ENCODE measurements at regions not wholly inside any gene's neighbourhood (a gene's known extent, or its start where the extent isn't known, plus 50 kb on each side); places are given as distances from the start of the nearest gene placed in this dataset.

- TF ChIP-seq POLR2A (IDR thresholded peaks at IDR 0.05) = no peak
- TF ChIP-seq, protein P1, sequence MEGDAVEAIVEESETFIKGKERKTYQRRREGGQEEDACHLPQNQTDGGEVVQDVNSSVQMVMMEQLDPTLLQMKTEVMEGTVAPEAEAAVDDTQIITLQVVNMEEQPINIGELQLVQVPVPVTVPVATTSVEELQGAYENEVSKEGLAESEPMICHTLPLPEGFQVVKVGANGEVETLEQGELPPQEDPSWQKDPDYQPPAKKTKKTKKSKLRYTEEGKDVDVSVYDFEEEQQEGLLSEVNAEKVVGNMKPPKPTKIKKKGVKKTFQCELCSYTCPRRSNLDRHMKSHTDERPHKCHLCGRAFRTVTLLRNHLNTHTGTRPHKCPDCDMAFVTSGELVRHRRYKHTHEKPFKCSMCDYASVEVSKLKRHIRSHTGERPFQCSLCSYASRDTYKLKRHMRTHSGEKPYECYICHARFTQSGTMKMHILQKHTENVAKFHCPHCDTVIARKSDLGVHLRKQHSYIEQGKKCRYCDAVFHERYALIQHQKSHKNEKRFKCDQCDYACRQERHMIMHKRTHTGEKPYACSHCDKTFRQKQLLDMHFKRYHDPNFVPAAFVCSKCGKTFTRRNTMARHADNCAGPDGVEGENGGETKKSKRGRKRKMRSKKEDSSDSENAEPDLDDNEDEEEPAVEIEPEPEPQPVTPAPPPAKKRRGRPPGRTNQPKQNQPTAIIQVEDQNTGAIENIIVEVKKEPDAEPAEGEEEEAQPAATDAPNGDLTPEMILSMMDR (IDR thresholded peaks at IDR 0.05) = no peak
- no peak for TF ChIP-seq EP300 (IDR thresholded peaks at IDR 0.05)
- Histone ChIP-seq H3K36me3 (no peaks in the 10 kb centered on the region), H3K27ac (no peak overlapping the region), H3K9me3 (no peaks in the 10 kb centered on the region), H3K4me1 (peaks cover 0 to 9% (median 0%) of the 10 kb centered on the region in 4 donors), H3K4me3 (no peak overlapping the region), H3K27me3 (peaks cover 0 to 5% of the 10 kb centered on the region in 2 donors)
- WGBS, 2 donors = 60 to 69% methylated on average over 12 to 13 of the region's 13 CpGs
- no peak for DNase-seq (ENCODE audit: low spot score in 2 of 2)
These were observed 119.2 kb upstream of the TMEM45B start for GRCh38 chr11:129696309-129696989.

DNA sequence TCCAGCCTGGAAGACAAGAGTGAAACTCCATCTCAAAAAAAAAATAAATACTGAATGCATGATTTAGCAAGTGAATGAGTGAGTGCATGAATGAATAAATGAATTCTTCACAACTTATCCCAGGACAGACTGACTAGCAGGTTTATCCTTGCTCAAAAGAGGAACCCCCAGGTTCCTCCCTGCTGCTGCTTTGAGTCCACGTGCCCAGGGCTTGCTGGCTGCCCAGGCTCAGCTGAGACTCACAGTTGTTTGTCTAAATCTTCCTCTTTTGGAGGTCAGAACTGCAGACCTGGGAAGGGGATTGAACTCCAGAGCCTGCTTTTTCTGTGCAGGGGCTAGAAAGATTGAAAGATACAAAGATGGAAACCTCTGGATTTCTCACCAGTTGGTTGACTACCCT lies 117.4 kb upstream of the TMEM45B start:
- H3K36me3 ChIP-seq = no peaks in the 10 kb centered on the region
- peaks cover 0 to 9% (median 0%) of the 10 kb centered on the region in 4 donors for H3K4me1 ChIP-seq
- DNase-seq (ENCODE audit: low spot score in 2 of 2) = no peak
- H3K27me3 ChIP-seq = peaks cover 0 to 5% of the 10 kb centered on the region in 2 donors
- no peak overlapping the region for H3K4me3 ChIP-seq
- no peaks in the 10 kb centered on the region for H3K9me3 ChIP-seq
- TF ChIP-seq EP300 (IDR thresholded peaks at IDR 0.05) (no peak), POLR2A (IDR thresholded peaks at IDR 0.05) (no peak)
- TF ChIP-seq, protein P1 (IDR thresholded peaks at IDR 0.05) = no peak
- H3K27ac ChIP-seq = no peak overlapping the region
- WGBS, 2 donors = 60 to 72% methylated on average over 1 of the region's 1 CpG

DNA sequence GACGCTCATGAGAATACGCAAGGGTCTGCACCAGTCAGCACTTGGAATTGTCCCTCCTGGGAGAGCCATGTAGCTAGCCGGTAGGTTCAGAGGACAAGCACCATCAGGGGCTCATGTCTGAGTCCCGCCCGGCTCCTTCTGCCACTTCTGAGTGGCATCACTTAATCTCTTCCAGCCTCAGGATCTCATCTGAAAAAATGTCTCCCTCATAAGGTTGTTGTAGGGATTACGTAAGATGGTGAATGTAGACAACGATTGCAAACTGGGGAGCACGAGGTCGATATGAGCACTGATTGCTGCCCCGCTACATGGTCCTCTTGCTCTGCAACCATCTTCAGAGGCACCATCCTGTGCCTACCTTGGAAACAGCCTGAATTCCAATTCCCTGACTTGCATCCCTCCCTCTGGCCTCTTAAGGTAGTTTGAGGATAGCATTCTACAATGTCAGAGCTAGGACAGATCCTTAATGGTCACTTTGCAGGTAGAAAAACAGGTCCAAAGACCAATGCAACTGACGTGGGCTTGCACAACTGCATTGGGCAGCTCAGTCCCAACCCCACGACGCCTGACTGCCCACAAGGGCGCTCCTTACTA lies 115.8 kb upstream of the TMEM45B start:
- DNase-seq (ENCODE audit: low spot score in 2 of 2) = no peak
- Histone ChIP-seq H3K4me1 (peaks cover 0 to 9% (median 0%) of the 10 kb centered on the region in 4 donors), H3K36me3 (no peaks in the 10 kb centered on the region), H3K27ac (no peak overlapping the region), H3K9me3 (no peaks in the 10 kb centered on the region), H3K27me3 (peaks cover 0 to 3% of the 10 kb centered on the region in 2 donors), H3K4me3 (no peak overlapping the region)
- 81 to 82% methylated on average over 14 of the region's 14 CpGs for WGBS, 2 donors
- TF ChIP-seq, protein P1 (IDR thresholded peaks at IDR 0.05) = no peak
- TF ChIP-seq POLR2A (IDR thresholded peaks at IDR 0.05) = no peak

GRCh38 chr11:129700701-129701100 lies 114.9 kb upstream of the TMEM45B start:
- Histone ChIP-seq H3K27me3 (peaks cover 0 to 3% of the 10 kb centered on the region in 2 donors), H3K36me3 (no peaks in the 10 kb centered on the region), H3K9me3 (no peaks in the 10 kb centered on the region), H3K27ac (no peak overlapping the region), H3K4me3 (no peak overlapping the region), H3K4me1 (peaks cover 0 to 6% (median 0%) of the 10 kb centered on the region in 4 donors)
- TF ChIP-seq POLR2A (IDR thresholded peaks at IDR 0.05) (no peak), EP300 (IDR thresholded peaks at IDR 0.05) (no peak)
- TF ChIP-seq, protein P1 (IDR thresholded peaks at IDR 0.05) = no peak
- WGBS, 2 donors = 84 to 87% methylated on average over 3 of the region's 3 CpGs
- no peak for DNase-seq (ENCODE audit: low spot score in 2 of 2)

DNA sequence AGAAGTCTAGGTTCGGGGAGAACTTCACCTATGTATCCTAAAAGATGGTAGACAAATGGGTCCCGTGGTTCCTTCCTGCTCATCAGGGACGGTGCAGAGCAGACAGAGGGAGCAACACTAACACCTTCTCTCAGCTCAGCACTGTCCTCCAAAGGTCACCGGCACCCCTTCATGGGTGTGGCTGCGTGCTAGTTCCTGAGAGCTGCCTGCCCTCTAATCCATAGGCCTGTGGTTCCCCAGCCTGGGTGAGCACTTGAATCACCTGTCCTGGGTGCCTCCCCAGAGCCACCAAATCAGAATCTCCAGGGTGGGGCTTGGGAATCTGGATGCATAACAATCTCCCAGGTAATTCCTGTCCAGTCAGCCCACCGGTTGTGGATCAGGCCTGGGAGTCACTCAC lies 113.9 kb upstream of the TMEM45B start:
- H3K4me3 ChIP-seq = no peak overlapping the region
- no peaks in the 10 kb centered on the region for H3K36me3 ChIP-seq
- no peaks in the 10 kb centered on the region for H3K4me1 ChIP-seq
- DNase-seq (ENCODE audit: low spot score in 2 of 2) = no peak
- H3K9me3 ChIP-seq = no peaks in the 10 kb centered on the region
- H3K27me3 ChIP-seq = no peaks in the 10 kb centered on the region
- H3K27ac ChIP-seq = no peak overlapping the region
- WGBS, 2 donors = 86 to 89% methylated on average over 4 to 6 of the region's 6 CpGs
- no peak for TF ChIP-seq EP300 (IDR thresholded peaks at IDR 0.05)
- TF ChIP-seq, protein P1 (IDR thresholded peaks at IDR 0.05) = no peak
- no peak for TF ChIP-seq POLR2A (IDR thresholded peaks at IDR 0.05)

All from tibial nerve (tissue), 4 donors.